ENCODE measurements at regions not wholly inside any gene's neighbourhood (a gene's known extent, or its start where the extent isn't known, plus 50 kb on each side); places are given as distances from the start of the nearest gene placed in this dataset.

GRCh38 chr15:46280762-46281542 is 646.1 kb downstream of the SQOR start:
- no peak for DNase-seq (ENCODE audit: low read depth, low spot score)
- H3K27ac ChIP-seq: no peak overlapping the region

- DNase-seq (ENCODE audit: low read depth, low spot score): no peak
- no peak overlapping the region for H3K27ac ChIP-seq
Observed at GRCh38 chr15:46293550-46293949, 658.7 kb downstream of the SQOR start.

GRCh38 chr15:46296002-46296401 is 661.2 kb downstream of the SQOR start:
- no peak overlapping the region for H3K27ac ChIP-seq
- DNase-seq (ENCODE audit: low read depth, low spot score): no peak

GRCh38 chr15:46296797-46297196 is 662.0 kb downstream of the SQOR start:
- H3K27ac ChIP-seq: no peak overlapping the region
- DNase-seq (ENCODE audit: low read depth, low spot score): no peak

GRCh38 chr15:46297766-46298165 is 662.9 kb downstream of the SQOR start:
- no peak for DNase-seq (ENCODE audit: low read depth, low spot score)
- no peak overlapping the region for H3K27ac ChIP-seq

GRCh38 chr15:46300716-46301115 is 665.9 kb downstream of the SQOR start:
- H3K27ac ChIP-seq: no peak overlapping the region
- DNase-seq (ENCODE audit: low read depth, low spot score): no peak

- no peak overlapping the region for H3K27ac ChIP-seq
- DNase-seq (ENCODE audit: low read depth, low spot score): no peak
Observed at GRCh38 chr15:46301291-46301690, 666.5 kb downstream of the SQOR start.

GRCh38 chr15:46301826-46302225 is 667.0 kb downstream of the SQOR start:
- DNase-seq (ENCODE audit: low read depth, low spot score): no peak

GRCh38 chr15:46304321-46304720 is 669.5 kb downstream of the SQOR start:
- H3K27ac ChIP-seq: no peak overlapping the region
- DNase-seq (ENCODE audit: low read depth, low spot score): no peak

More at GRCh38 chr15:46301826-46302225, 667.0 kb downstream of the SQOR start:
- H3K27ac ChIP-seq: no peak overlapping the region

- no peak for DNase-seq (ENCODE audit: low read depth, low spot score)
- no peak overlapping the region for H3K27ac ChIP-seq
Observed at GRCh38 chr15:46307746-46308145, 672.9 kb downstream of the SQOR start.

GRCh38 chr15:46309914-46310313 is 675.1 kb downstream of the SQOR start:
- no peak overlapping the region for H3K27ac ChIP-seq
- DNase-seq (ENCODE audit: low read depth, low spot score): no peak

GRCh38 chr15:46312133-46312740 is 677.4 kb downstream of the SQOR start:
- no peak for DNase-seq (ENCODE audit: low read depth, low spot score)
- no peak overlapping the region for H3K27ac ChIP-seq

- no peak overlapping the region for H3K27ac ChIP-seq
- DNase-seq (ENCODE audit: low read depth, low spot score): no peak
Observed at GRCh38 chr15:46315434-46315833, 680.6 kb downstream of the SQOR start.

GRCh38 chr15:46316024-46316423 is 681.2 kb downstream of the SQOR start:
- H3K27ac ChIP-seq: no peak overlapping the region

GRCh38 chr15:46317029-46317428 is 682.2 kb downstream of the SQOR start:
- H3K27ac ChIP-seq: no peak overlapping the region
- no peak for DNase-seq (ENCODE audit: low read depth, low spot score)

More at GRCh38 chr15:46316024-46316423, 681.2 kb downstream of the SQOR start:
- DNase-seq (ENCODE audit: low read depth, low spot score): no peak

- H3K27ac ChIP-seq: no peak overlapping the region
- no peak for DNase-seq (ENCODE audit: low read depth, low spot score)
Observed at GRCh38 chr15:46322753-46323152, 687.9 kb downstream of the SQOR start.

GRCh38 chr15:46326173-46326572 is 691.3 kb downstream of the SQOR start:
- DNase-seq (ENCODE audit: low read depth, low spot score): no peak
- no peak overlapping the region for H3K27ac ChIP-seq

GRCh38 chr15:46328821-46329220 is 694.0 kb downstream of the SQOR start:
- DNase-seq (ENCODE audit: low read depth, low spot score): no peak

GRCh38 chr15:46329876-46330275 is 695.0 kb downstream of the SQOR start:
- no peak overlapping the region for H3K27ac ChIP-seq
- no peak for DNase-seq (ENCODE audit: low read depth, low spot score)

More at GRCh38 chr15:46328821-46329220, 694.0 kb downstream of the SQOR start:
- H3K27ac ChIP-seq: no peak overlapping the region

GRCh38 chr15:46331546-46331945 is 696.7 kb downstream of the SQOR start:
- no peak overlapping the region for H3K27ac ChIP-seq

GRCh38 chr15:46343196-46343935 is 708.5 kb downstream of the SQOR start:
- DNase-seq (ENCODE audit: low read depth, low spot score): no peak
- H3K27ac ChIP-seq: peak overlapping the region; percentile 71

More at GRCh38 chr15:46331546-46331945, 696.7 kb downstream of the SQOR start:
- no peak for DNase-seq (ENCODE audit: low read depth, low spot score)

All from epithelial cell of prostate (primary cell).